Tongue (tissue), 1 donor: ENCODE measurements at regions not wholly inside any gene's neighbourhood (a gene's known extent, or its start where the extent isn't known, plus 50 kb on each side); places are given as distances from the start of the nearest gene placed in this dataset.
A peak's percentile ranks its signal among the peaks of the same experiment; 100 is the strongest.

Experiments
- DNase-seq: peaks from one replicate; pipeline ENCODE4 v3.0.0-alpha.2; 2015

- peak; percentile 7 for DNase-seq
Measured at GRCh38 chr9:106532306-106533015, 330.5 kb upstream of the ZNF462 start.

GRCh38 chr9:106534800-106535199 lies 328.2 kb upstream of the ZNF462 start:
- no peak for DNase-seq

GRCh38 chr9:106535439-106535838 lies 327.5 kb upstream of the ZNF462 start:
- DNase-seq: peak; percentile 30

GRCh38 chr9:106557996-106558667 lies 304.8 kb upstream of the ZNF462 start:
- no peak for DNase-seq

- no peak for DNase-seq
Measured at GRCh38 chr9:106560540-106560939, 302.4 kb upstream of the ZNF462 start.

- DNase-seq: peak; percentile 23
Measured at GRCh38 chr9:106575823-106576222, 287.1 kb upstream of the ZNF462 start.

GRCh38 chr9:106576232-106576760 lies 286.7 kb upstream of the ZNF462 start:
- no peak for DNase-seq

GRCh38 chr9:106577121-106577520 lies 285.8 kb upstream of the ZNF462 start:
- DNase-seq: no peak

GRCh38 chr9:106580546-106580945 lies 282.4 kb upstream of the ZNF462 start:
- DNase-seq: no peak

- no peak for DNase-seq
Measured at GRCh38 chr9:106581973-106582372, 281.0 kb upstream of the ZNF462 start.

GRCh38 chr9:106583751-106584150 lies 279.2 kb upstream of the ZNF462 start:
- no peak for DNase-seq

GRCh38 chr9:106587042-106587441 lies 275.9 kb upstream of the ZNF462 start:
- DNase-seq: no peak

- no peak for DNase-seq
Measured at GRCh38 chr9:106588626-106589025, 274.3 kb upstream of the ZNF462 start.

- DNase-seq: no peak
Measured at GRCh38 chr9:106590759-106591505, 272.0 kb upstream of the ZNF462 start.

- no peak for DNase-seq
Measured at GRCh38 chr9:106593201-106593600, 269.8 kb upstream of the ZNF462 start.

- DNase-seq: no peak
Measured at GRCh38 chr9:106596984-106597383, 266.0 kb upstream of the ZNF462 start.

GRCh38 chr9:106600955-106601560 lies 261.9 kb upstream of the ZNF462 start:
- DNase-seq: no peak

GRCh38 chr9:106602344-106602743 lies 260.6 kb upstream of the ZNF462 start:
- DNase-seq: no peak

GRCh38 chr9:106613250-106613737 lies 249.7 kb upstream of the ZNF462 start:
- no peak for DNase-seq

- no peak for DNase-seq
Measured at GRCh38 chr9:106615118-106615889, 247.7 kb upstream of the ZNF462 start.

GRCh38 chr9:106616026-106616425 lies 246.9 kb upstream of the ZNF462 start:
- DNase-seq: no peak
